HEK293 (cell line): ENCODE measurements at regions not wholly inside any gene's neighbourhood (a gene's known extent, or its start where the extent isn't known, plus 50 kb on each side); places are given as distances from the start of the nearest gene placed in this dataset.

Experiments
- CTCF ChIA-PET: fragments of 350-600 bp; formaldehyde crosslinking; extraction: SDS; loops from one replicate; lab custom pipeline; 2021; ENCODE audit warnings: antibody characterized with exemption; lab: Yijun Ruan, JAX
- POLR2A ChIA-PET: fragments of 300-600 bp; formaldehyde crosslinking; extraction: SDS; loops from one replicate; lab custom pipeline; 2020; ENCODE audit warnings: antibody characterized with exemption, inconsistent platforms; lab: Yijun Ruan, JAX
- H3K27ac ChIP-seq: fragments of 200-500 bp; sonication (Bioruptor generic); 2 replicates; pipeline ENCODE4 v1.5.1; 2014; ENCODE audit warnings: low read depth, low read length, control low read depth, inconsistent platforms; ENCODE audit errors: extremely low read depth
- H3K36me3 ChIP-seq, 2 experiments: fragments of 200-500 bp in 1 of 2; sonication (Bioruptor generic) in 1 of 2; 1 replicate in 1 of 2; 2 replicates in 1 of 2; pipeline ENCODE4 v1.5.1; 2014 to 2017; ENCODE audit warnings: inconsistent platforms in 2 of 2, low read length in 2 of 2; ENCODE audit not compliant: control insufficient read depth in 2 of 2, insufficient read depth in 1 of 2
- H3K4me1 ChIP-seq: fragments of 200-500 bp; sonication (Bioruptor generic); 2 replicates; pipeline ENCODE4 v1.5.1; 2014; ENCODE audit warnings: mild to moderate bottlenecking, low read length, inconsistent platforms; ENCODE audit not compliant: control insufficient read depth, insufficient read depth
- H3K4me3 ChIP-seq: 2 replicates; pipeline ENCODE4 v1.5.1; 2011; ENCODE audit warnings: low read depth, mild to moderate bottlenecking, control low read depth, low read length, moderate library complexity
- H3K9me3 ChIP-seq: fragments of 200-500 bp; sonication (Bioruptor generic); 2 replicates; pipeline ENCODE4 v1.5.1; 2014; ENCODE audit warnings: low read depth, low read length, inconsistent platforms; ENCODE audit not compliant: control insufficient read depth, insufficient read depth
- GLI4 ChIP-seq: fragments of 450-650 bp; formaldehyde crosslinking; IDR thresholded peaks from 2 replicates; pipeline ENCODE4 v1.5.1; 2016; ENCODE audit warnings: missing biosample characterization, missing genetic modification characterization
- GLIS2 ChIP-seq: fragments of 450-650 bp; formaldehyde crosslinking; IDR thresholded peaks from 2 replicates; pipeline ENCODE4 v1.5.1; 2016; ENCODE audit warnings: missing biosample characterization, missing genetic modification characterization
- HIC1 ChIP-seq: fragments of 450-650 bp; formaldehyde crosslinking; IDR thresholded peaks from 2 replicates; pipeline ENCODE4 v1.5.1; 2016; ENCODE audit warnings: missing biosample characterization, missing genetic modification characterization
- HOXD13 ChIP-seq: sonication (generic); formaldehyde crosslinking; IDR thresholded peaks from 2 replicates; pipeline ENCODE4 v1.8.0; 2022; ENCODE audit warnings: missing genetic modification reagents, borderline replicate concordance
- IKZF3 ChIP-seq: fragments of 450-650 bp; IDR thresholded peaks from 2 replicates; pipeline ENCODE4 v1.5.0; 2018; ENCODE audit warnings: missing biosample characterization, mild to moderate bottlenecking, missing genetic modification characterization, moderate library complexity
- KLF1 ChIP-seq: fragments of 450-650 bp; formaldehyde crosslinking; IDR thresholded peaks from 2 replicates; pipeline ENCODE4 v1.5.1; 2016; ENCODE audit warnings: missing biosample characterization, missing genetic modification characterization
- PBX3 ChIP-seq: sonication (generic); formaldehyde crosslinking; IDR thresholded peaks from 2 replicates; pipeline ENCODE4 v1.8.1; 2022; ENCODE audit warnings: mild to moderate bottlenecking, moderate library complexity, missing genetic modification reagents
- PRDM2 ChIP-seq: fragments of 450-650 bp; formaldehyde crosslinking; IDR thresholded peaks from 2 replicates; pipeline ENCODE4 v1.5.1; 2016; ENCODE audit warnings: missing biosample characterization, missing genetic modification characterization, borderline replicate concordance
- RBAK ChIP-seq: fragments of 450-650 bp; formaldehyde crosslinking; IDR thresholded peaks from 2 replicates; pipeline ENCODE4 v1.5.1; 2016; ENCODE audit warnings: missing biosample characterization, missing genetic modification characterization
- SP2 ChIP-seq: fragments of 450-650 bp; formaldehyde crosslinking; IDR thresholded peaks from 2 replicates; pipeline ENCODE4 v1.5.1; 2016; ENCODE audit warnings: missing biosample characterization, missing genetic modification characterization
- SP3 ChIP-seq: fragments of 450-650 bp; formaldehyde crosslinking; IDR thresholded peaks from 2 replicates; pipeline ENCODE4 v1.5.1; 2016; ENCODE audit warnings: missing biosample characterization, missing genetic modification characterization
- ZNF114 ChIP-seq: fragments of 450-650 bp; formaldehyde crosslinking; IDR thresholded peaks from 2 replicates; pipeline ENCODE4 v1.5.0; 2017; ENCODE audit warnings: missing biosample characterization, missing genetic modification characterization
- ZNF19 ChIP-seq: fragments of 450-650 bp; formaldehyde crosslinking; IDR thresholded peaks from 2 replicates; pipeline ENCODE4; 2016; ENCODE audit warnings: missing biosample characterization, missing genetic modification characterization, low read depth
- ZNF266 ChIP-seq: fragments of 450-650 bp; formaldehyde crosslinking; IDR thresholded peaks from 2 replicates; pipeline ENCODE4 v1.5.1; 2016; ENCODE audit warnings: missing biosample characterization, missing genetic modification characterization, low read depth
- ZNF341 ChIP-seq: fragments of 450-650 bp; formaldehyde crosslinking; IDR thresholded peaks from 2 replicates; pipeline ENCODE4; 2016; ENCODE audit warnings: low read depth, missing biosample characterization, missing genetic modification characterization
- ZNF362 ChIP-seq: fragments of 450-650 bp; formaldehyde crosslinking; IDR thresholded peaks from 2 replicates; pipeline ENCODE4 v1.5.1; 2016; ENCODE audit warnings: missing biosample characterization, missing genetic modification characterization
- ZNF433 ChIP-seq: fragments of 450-650 bp; formaldehyde crosslinking; IDR thresholded peaks from 2 replicates; pipeline ENCODE4 v1.5.1; 2016; ENCODE audit warnings: missing biosample characterization, missing genetic modification characterization, low read depth
- ZNF473 ChIP-seq: fragments of 450-650 bp; formaldehyde crosslinking; IDR thresholded peaks from 2 replicates; pipeline ENCODE4 v1.5.1; 2017; ENCODE audit warnings: missing biosample characterization, missing genetic modification characterization
- ZNF555 ChIP-seq: fragments of 450-650 bp; formaldehyde crosslinking; conservative IDR thresholded peaks from 2 replicates; pipeline ENCODE4 v1.5.1; 2017; ENCODE audit warnings: missing biosample characterization, mild to moderate bottlenecking, missing genetic modification characterization, inconsistent platforms
- ZNF585B ChIP-seq: fragments of 450-650 bp; formaldehyde crosslinking; IDR thresholded peaks from 2 replicates; pipeline ENCODE4 v1.5.1; 2016; ENCODE audit warnings: missing biosample characterization, missing genetic modification characterization
- ZNF623 ChIP-seq: fragments of 450-650 bp; formaldehyde crosslinking; IDR thresholded peaks from 2 replicates; pipeline ENCODE4 v1.5.1; 2016; ENCODE audit warnings: missing biosample characterization, missing genetic modification characterization
- ZNF629 ChIP-seq: fragments of 450-650 bp; formaldehyde crosslinking; IDR thresholded peaks from 2 replicates; pipeline ENCODE4 v1.5.1; 2017; ENCODE audit warnings: missing biosample characterization, missing genetic modification characterization
- ZNF639 ChIP-seq: fragments of 450-650 bp; formaldehyde crosslinking; IDR thresholded peaks from 2 replicates; pipeline ENCODE4 v1.5.1; 2016; ENCODE audit warnings: missing biosample characterization, missing genetic modification characterization
- ZNF837 ChIP-seq: fragments of 450-650 bp; formaldehyde crosslinking; IDR thresholded peaks from 2 replicates; pipeline ENCODE4 v1.5.1; 2016; ENCODE audit warnings: missing biosample characterization, missing genetic modification characterization
- ZSCAN18 ChIP-seq: fragments of 450-650 bp; formaldehyde crosslinking; IDR thresholded peaks from 2 replicates; pipeline ENCODE4 v1.5.1; 2016; ENCODE audit warnings: missing biosample characterization, missing genetic modification characterization

GRCh38 chr16:64172652-64173051, 949.2 kb downstream of the CDH11 start:
- Histone ChIP-seq H3K27ac (no peak overlapping the region), H3K36me3 (no peaks in the 10 kb centered on the region), H3K9me3 (no peaks in the 10 kb centered on the region), H3K4me1 (no peaks in the 10 kb centered on the region), H3K4me3 (no peak overlapping the region)
- TF ChIP-seq ZNF114 (tag by site-specific recombination) (no peak), HOXD13 (no peak), ZNF585B (tag by site-specific recombination) (no peak), SP3 (tag by site-specific recombination) (no peak), ZNF19 (no peak), ZNF473 (no peak), HIC1 (no peak), RBAK (tag by site-specific recombination) (no peak), ZNF266 (tag by site-specific recombination) (no peak)
- ChIA-PET POLR2A (no interaction called here), CTCF (no interaction called here)

GRCh38 chr16:64172226-64172625, 949.6 kb downstream of the CDH11 start:
- Histone ChIP-seq H3K27ac (no peak overlapping the region), H3K36me3 (no peaks in the 10 kb centered on the region), H3K4me1 (no peaks in the 10 kb centered on the region), H3K4me3 (no peak overlapping the region), H3K9me3 (no peaks in the 10 kb centered on the region)
- ChIA-PET POLR2A (no interaction called here), CTCF (no interaction called here)
- no peak for TF ChIP-seq ZNF837 (tag by site-specific recombination)
- TF ChIP-seq KLF1 (tag by site-specific recombination) = no peak
- no peak for TF ChIP-seq ZNF629 (tag by site-specific recombination)
- no peak for TF ChIP-seq ZNF639 (tag by site-specific recombination)
- no peak for TF ChIP-seq ZNF362 (tag by site-specific recombination)
- no peak for TF ChIP-seq IKZF3 (tag by site-specific recombination)
- TF ChIP-seq PBX3 = no peak
- no peak for TF ChIP-seq ZNF433 (tag by site-specific recombination)
- no peak for TF ChIP-seq ZNF623
- no peak for TF ChIP-seq ZSCAN18 (tag by site-specific recombination)
- no peak for TF ChIP-seq ZNF555
- TF ChIP-seq SP2 (tag by site-specific recombination) = no peak
- TF ChIP-seq PRDM2 = no peak
- TF ChIP-seq GLI4 (tag by site-specific recombination) = no peak
- no peak for TF ChIP-seq ZNF341 (tag by site-specific recombination)
- TF ChIP-seq GLIS2 = no peak
